ENCODE measurements at regions not wholly inside any gene's neighbourhood (a gene's known extent, or its start where the extent isn't known, plus 50 kb on each side); places are given as distances from the start of the nearest gene placed in this dataset.

GRCh38 chr20:60869625-60870024, 382.4 kb upstream of the CDH4 start:
- Histone ChIP-seq H3K27ac (ENCODE audit: low read depth in 1 of 2, low read length in 2 of 2) (no peak overlapping the region), H3K4me3 (ENCODE audit: low read length in 2 of 2) (no peak overlapping the region), H3K27me3 (ENCODE audit: control insufficient read depth in 1 of 2, insufficient read depth in 2 of 2, low read length in 1 of 2) (no peaks in the 10 kb centered on the region), H3K4me1 (ENCODE audit: control insufficient read depth in 1 of 2, insufficient read depth in 2 of 2, low read length in 2 of 2) (no peaks in the 10 kb centered on the region), H3K9me3 (ENCODE audit: control insufficient read depth, low read length) (no peaks in the 10 kb centered on the region), H3K36me3 (ENCODE audit: control insufficient read depth in 1 of 2, insufficient read depth in 2 of 2, low read length in 1 of 2) (no peaks in the 10 kb centered on the region)
- 76 to 79% methylated on average over 9 of the region's 9 CpGs for WGBS, 2 donors
- intact Hi-C loops (cut with DNase I), result no loop called here
- ATAC-seq (ENCODE audit: low FRiP score) (no peak), DNase-seq (no peak)

- 95 to 96% methylated on average over 7 of the region's 7 CpGs for WGBS, 2 donors
Measured at GRCh38 chr20:60870040-60870439, 382.0 kb upstream of the CDH4 start.

GRCh38 chr20:60872224-60872623, 379.8 kb upstream of the CDH4 start:
- no peaks in the 10 kb centered on the region for H3K36me3 ChIP-seq (ENCODE audit: control insufficient read depth in 1 of 2, insufficient read depth in 2 of 2, low read length in 1 of 2)
- no peaks in the 10 kb centered on the region for H3K9me3 ChIP-seq (ENCODE audit: control insufficient read depth, low read length)
- H3K27ac ChIP-seq (ENCODE audit: low read depth in 1 of 2, low read length in 2 of 2), result no peak overlapping the region
- no peak for DNase-seq
- intact Hi-C loops (cut with DNase I), result no loop called here
- whole genome bisulfite sequencing, 2 donors, result 59 to 66% methylated on average over 8 of the region's 8 CpGs
- no peaks in the 10 kb centered on the region for H3K4me1 ChIP-seq (ENCODE audit: control insufficient read depth in 1 of 2, insufficient read depth in 2 of 2, low read length in 2 of 2)
- H3K27me3 ChIP-seq (ENCODE audit: control insufficient read depth in 1 of 2, insufficient read depth in 2 of 2, low read length in 1 of 2), result no peaks in the 10 kb centered on the region
- no peak for ATAC-seq (ENCODE audit: low FRiP score)
- no peak overlapping the region for H3K4me3 ChIP-seq (ENCODE audit: low read length in 2 of 2)

More at GRCh38 chr20:60870040-60870439, 382.0 kb upstream of the CDH4 start:
- Histone ChIP-seq H3K4me1 (ENCODE audit: control insufficient read depth in 1 of 2, insufficient read depth in 2 of 2, low read length in 2 of 2) (no peaks in the 10 kb centered on the region), H3K27ac (ENCODE audit: low read depth in 1 of 2, low read length in 2 of 2) (no peak overlapping the region), H3K27me3 (ENCODE audit: control insufficient read depth in 1 of 2, insufficient read depth in 2 of 2, low read length in 1 of 2) (no peaks in the 10 kb centered on the region), H3K4me3 (ENCODE audit: low read length in 2 of 2) (no peak overlapping the region), H3K36me3 (ENCODE audit: control insufficient read depth in 1 of 2, insufficient read depth in 2 of 2, low read length in 1 of 2) (no peaks in the 10 kb centered on the region), H3K9me3 (ENCODE audit: control insufficient read depth, low read length) (no peaks in the 10 kb centered on the region)
- no peak for ATAC-seq (ENCODE audit: low FRiP score)
- intact Hi-C loops (cut with DNase I), result no loop called here
- no peak for DNase-seq

GRCh38 chr20:60877071-60877857, 374.8 kb upstream of the CDH4 start:
- DNase-seq (no peak), ATAC-seq (ENCODE audit: low FRiP score) (no peak)
- Histone ChIP-seq H3K9me3 (ENCODE audit: control insufficient read depth, low read length) (no peaks in the 10 kb centered on the region), H3K27me3 (ENCODE audit: control insufficient read depth in 1 of 2, insufficient read depth in 2 of 2, low read length in 1 of 2) (no peaks in the 10 kb centered on the region), H3K36me3 (ENCODE audit: control insufficient read depth in 1 of 2, insufficient read depth in 2 of 2, low read length in 1 of 2) (no peaks in the 10 kb centered on the region), H3K4me3 (ENCODE audit: low read length in 2 of 2) (no peak overlapping the region), H3K4me1 (ENCODE audit: control insufficient read depth in 1 of 2, insufficient read depth in 2 of 2, low read length in 2 of 2) (no peaks in the 10 kb centered on the region), H3K27ac (ENCODE audit: low read depth in 1 of 2, low read length in 2 of 2) (no peak overlapping the region)
- intact Hi-C loops (cut with DNase I), result no loop called here
- WGBS, 2 donors, result 80 to 81% methylated on average over 14 of the region's 14 CpGs

- Histone ChIP-seq H3K9me3 (ENCODE audit: control insufficient read depth, low read length) (peaks cover 2% of the 10 kb centered on the region), H3K4me3 (ENCODE audit: low read length in 2 of 2) (no peak overlapping the region), H3K4me1 (ENCODE audit: control insufficient read depth in 1 of 2, insufficient read depth in 2 of 2, low read length in 2 of 2) (no peaks in the 10 kb centered on the region), H3K27me3 (ENCODE audit: control insufficient read depth in 1 of 2, insufficient read depth in 2 of 2, low read length in 1 of 2) (peaks cover 0 to 2% of the 10 kb centered on the region in 2 donors), H3K36me3 (ENCODE audit: control insufficient read depth in 1 of 2, insufficient read depth in 2 of 2, low read length in 1 of 2) (no peaks in the 10 kb centered on the region), H3K27ac (ENCODE audit: low read depth in 1 of 2, low read length in 2 of 2) (no peak overlapping the region)
- no peak for DNase-seq
- intact Hi-C loops (cut with DNase I), result no loop called here
- ATAC-seq (ENCODE audit: low FRiP score), result no peak
- 70% methylated on average over 6 of the region's 6 CpGs for WGBS, 2 donors
Measured at GRCh38 chr20:60882836-60883235, 369.2 kb upstream of the CDH4 start.

- Histone ChIP-seq H3K4me3 (ENCODE audit: low read length in 2 of 2) (no peak overlapping the region), H3K27ac (ENCODE audit: low read depth in 1 of 2, low read length in 2 of 2) (no peak overlapping the region), H3K36me3 (ENCODE audit: control insufficient read depth in 1 of 2, insufficient read depth in 2 of 2, low read length in 1 of 2) (no peaks in the 10 kb centered on the region), H3K9me3 (ENCODE audit: control insufficient read depth, low read length) (peaks cover 2% of the 10 kb centered on the region), H3K4me1 (ENCODE audit: control insufficient read depth in 1 of 2, insufficient read depth in 2 of 2, low read length in 2 of 2) (no peaks in the 10 kb centered on the region), H3K27me3 (ENCODE audit: control insufficient read depth in 1 of 2, insufficient read depth in 2 of 2, low read length in 1 of 2) (peaks cover 0 to 2% of the 10 kb centered on the region in 2 donors)
- WGBS, 2 donors, result 68 to 70% methylated on average over 4 of the region's 4 CpGs
- intact Hi-C loops (cut with DNase I), result no loop called here
- ATAC-seq (ENCODE audit: low FRiP score) (no peak), DNase-seq (no peak)
Measured at GRCh38 chr20:60883496-60883895, 368.6 kb upstream of the CDH4 start.

- intact Hi-C loops (cut with DNase I), result no loop called here
- 92 to 94% methylated on average over 3 of the region's 3 CpGs for WGBS, 2 donors
- DNase-seq (no peak), ATAC-seq (ENCODE audit: low FRiP score) (no peak)
- peaks cover 2% of the 10 kb centered on the region for H3K9me3 ChIP-seq (ENCODE audit: control insufficient read depth, low read length)
- H3K36me3 ChIP-seq (ENCODE audit: control insufficient read depth in 1 of 2, insufficient read depth in 2 of 2, low read length in 1 of 2), result no peaks in the 10 kb centered on the region
- no peaks in the 10 kb centered on the region for H3K4me1 ChIP-seq (ENCODE audit: control insufficient read depth in 1 of 2, insufficient read depth in 2 of 2, low read length in 2 of 2)
- peaks cover 0 to 2% of the 10 kb centered on the region in 2 donors for H3K27me3 ChIP-seq (ENCODE audit: control insufficient read depth in 1 of 2, insufficient read depth in 2 of 2, low read length in 1 of 2)
- H3K4me3 ChIP-seq (ENCODE audit: low read length in 2 of 2), result no peak overlapping the region
- H3K27ac ChIP-seq (ENCODE audit: low read depth in 1 of 2, low read length in 2 of 2), result no peak overlapping the region
Measured at GRCh38 chr20:60884277-60884676, 367.8 kb upstream of the CDH4 start.

GRCh38 chr20:60888771-60889170, 363.3 kb upstream of the CDH4 start:
- DNase-seq (no peak), ATAC-seq (ENCODE audit: low FRiP score) (no peak)
- Histone ChIP-seq H3K4me3 (ENCODE audit: low read length in 2 of 2) (no peak overlapping the region), H3K4me1 (ENCODE audit: control insufficient read depth in 1 of 2, insufficient read depth in 2 of 2, low read length in 2 of 2) (no peaks in the 10 kb centered on the region), H3K9me3 (ENCODE audit: control insufficient read depth, low read length) (no peaks in the 10 kb centered on the region), H3K36me3 (ENCODE audit: control insufficient read depth in 1 of 2, insufficient read depth in 2 of 2, low read length in 1 of 2) (no peaks in the 10 kb centered on the region), H3K27ac (ENCODE audit: low read depth in 1 of 2, low read length in 2 of 2) (no peak overlapping the region), H3K27me3 (ENCODE audit: control insufficient read depth in 1 of 2, insufficient read depth in 2 of 2, low read length in 1 of 2) (no peaks in the 10 kb centered on the region)
- WGBS, 2 donors, result 69 to 73% methylated on average over 8 of the region's 8 CpGs
- intact Hi-C loops (cut with DNase I), result no loop called here

- H3K4me3 ChIP-seq (ENCODE audit: low read length in 2 of 2), result no peak overlapping the region
- H3K9me3 ChIP-seq (ENCODE audit: control insufficient read depth, low read length), result no peaks in the 10 kb centered on the region
- H3K4me1 ChIP-seq (ENCODE audit: control insufficient read depth in 1 of 2, insufficient read depth in 2 of 2, low read length in 2 of 2), result no peaks in the 10 kb centered on the region
- intact Hi-C loops (cut with DNase I), result no loop called here
- H3K27me3 ChIP-seq (ENCODE audit: control insufficient read depth in 1 of 2, insufficient read depth in 2 of 2, low read length in 1 of 2), result no peaks in the 10 kb centered on the region
- ATAC-seq (ENCODE audit: low FRiP score) (no peak), DNase-seq (no peak)
- H3K27ac ChIP-seq (ENCODE audit: low read depth in 1 of 2, low read length in 2 of 2), result no peak overlapping the region
- WGBS, 2 donors, result 70 to 83% methylated on average over 3 of the region's 3 CpGs
- no peaks in the 10 kb centered on the region for H3K36me3 ChIP-seq (ENCODE audit: control insufficient read depth in 1 of 2, insufficient read depth in 2 of 2, low read length in 1 of 2)
Measured at GRCh38 chr20:60892095-60892813, 359.8 kb upstream of the CDH4 start.
